Hepatocyte (in vitro differentiated cells): ENCODE measurements at regions not wholly inside any gene's neighbourhood (a gene's known extent, or its start where the extent isn't known, plus 50 kb on each side); places are given as distances from the start of the nearest gene placed in this dataset.

Source experiments
- DNase-seq: peaks from one replicate; pipeline ENCODE4 v3.0.0-alpha.2; 2016; ENCODE audit warnings: low spot score
- H2AFZ ChIP-seq: fragments of 200-600 bp; sonication (generic); 2 replicates; pipeline ENCODE4 v1.6.0; 2016; ENCODE audit warnings: antibody characterized with exemption, mild to moderate bottlenecking
- H3K27ac ChIP-seq: fragments of 200-600 bp; sonication (generic); 2 replicates; pipeline ENCODE4 v1.5.1; 2016; ENCODE audit warnings: mild to moderate bottlenecking
- H3K27me3 ChIP-seq: fragments of 200-600 bp; sonication (generic); 2 replicates; pipeline ENCODE4 v1.6.1; 2016
- H3K36me3 ChIP-seq: fragments of 200-600 bp; sonication (generic); replicated peaks from 2 replicates; pipeline ENCODE4 v1.5.1; 2016; ENCODE audit warnings: low read depth; ENCODE audit not compliant: insufficient read depth
- H3K4me1 ChIP-seq: fragments of 200-600 bp; sonication (generic); 2 replicates; pipeline ENCODE4 v1.5.1; 2016; ENCODE audit warnings: mild to moderate bottlenecking, moderate library complexity; ENCODE audit not compliant: insufficient read depth
- H3K4me2 ChIP-seq: fragments of 200-600 bp; sonication (generic); 2 replicates; pipeline ENCODE4 v1.6.0; 2016
- H3K4me3 ChIP-seq: fragments of 200-600 bp; sonication (generic); 2 replicates; pipeline ENCODE4 v1.5.1; 2016; ENCODE audit warnings: mild to moderate bottlenecking
- H3K79me2 ChIP-seq: fragments of 200-600 bp; sonication (generic); 2 replicates; pipeline ENCODE4 v1.6.0; 2017; ENCODE audit warnings: mild to moderate bottlenecking
- H3K9me2 ChIP-seq: fragments of 200-600 bp; sonication (generic); replicated peaks from 2 replicates; pipeline ENCODE4 v1.6.0; 2017; ENCODE audit warnings: mild to moderate bottlenecking; ENCODE audit not compliant: insufficient read depth
- H3K9me3 ChIP-seq: fragments of 200-600 bp; sonication (generic); 2 replicates; pipeline ENCODE4 v1.5.1; 2016; ENCODE audit warnings: low read depth, mild to moderate bottlenecking
- H4K20me1 ChIP-seq: fragments of 200-600 bp; sonication (generic); 2 replicates; pipeline ENCODE4 v1.6.0; 2016; ENCODE audit warnings: mild to moderate bottlenecking; ENCODE audit not compliant: insufficient read depth, poor library complexity, severe bottlenecking
- CTCF ChIP-seq: fragments of 200-600 bp; sonication (generic); IDR thresholded peaks from 2 replicates; pipeline ENCODE4 v1.5.1; 2016; ENCODE audit warnings: antibody characterized with exemption, mild to moderate bottlenecking; ENCODE audit not compliant: poor library complexity
- EZH2 ChIP-seq: fragments of 200-600 bp; sonication (generic); IDR thresholded peaks from 2 replicates; pipeline ENCODE4 v1.6.1; 2016; ENCODE audit warnings: antibody characterized with exemption, mild to moderate bottlenecking, borderline replicate concordance
- EZH2phosphoT487 ChIP-seq: fragments of 200-600 bp; sonication (generic); IDR thresholded peaks from one replicate; pipeline ENCODE4 v1.6.1; 2018; ENCODE audit warnings: antibody characterized with exemption, mild to moderate bottlenecking, low read depth, moderate library complexity; ENCODE audit not compliant: unreplicated experiment, severe bottlenecking
- WGBS: methylation state at CpG from one replicate; pipeline ENCODE4 v1.1.6; 2016; ENCODE audit warnings: low lambda C conversion rate; ENCODE audit errors: missing lambda C conversion rate; 5-methylcytosine and 5-hydroxymethylcytosine counted together

DNA sequence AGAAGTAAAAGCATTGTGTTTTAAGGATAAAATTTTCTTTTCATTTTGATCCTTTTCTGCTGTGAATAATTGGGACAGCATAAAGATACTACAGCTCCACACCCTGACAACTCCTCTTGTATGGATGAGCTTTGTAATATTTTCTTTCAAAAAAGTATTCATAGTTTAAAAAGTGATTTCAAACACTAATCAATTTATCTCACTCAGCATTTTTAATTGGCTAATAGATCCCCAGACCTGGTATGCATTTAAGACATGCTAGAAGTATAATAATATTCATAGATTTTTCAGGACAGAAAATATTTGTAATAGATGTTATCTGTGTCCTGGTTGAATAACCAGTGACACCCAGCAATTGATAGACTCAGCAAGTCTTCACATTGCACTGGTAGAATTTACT is 510.7 kb downstream of the RIT2 start:
- Histone ChIP-seq H3K79me2 (no peaks in the 10 kb centered on the region), H3K36me3 (no peaks in the 10 kb centered on the region)

DNA sequence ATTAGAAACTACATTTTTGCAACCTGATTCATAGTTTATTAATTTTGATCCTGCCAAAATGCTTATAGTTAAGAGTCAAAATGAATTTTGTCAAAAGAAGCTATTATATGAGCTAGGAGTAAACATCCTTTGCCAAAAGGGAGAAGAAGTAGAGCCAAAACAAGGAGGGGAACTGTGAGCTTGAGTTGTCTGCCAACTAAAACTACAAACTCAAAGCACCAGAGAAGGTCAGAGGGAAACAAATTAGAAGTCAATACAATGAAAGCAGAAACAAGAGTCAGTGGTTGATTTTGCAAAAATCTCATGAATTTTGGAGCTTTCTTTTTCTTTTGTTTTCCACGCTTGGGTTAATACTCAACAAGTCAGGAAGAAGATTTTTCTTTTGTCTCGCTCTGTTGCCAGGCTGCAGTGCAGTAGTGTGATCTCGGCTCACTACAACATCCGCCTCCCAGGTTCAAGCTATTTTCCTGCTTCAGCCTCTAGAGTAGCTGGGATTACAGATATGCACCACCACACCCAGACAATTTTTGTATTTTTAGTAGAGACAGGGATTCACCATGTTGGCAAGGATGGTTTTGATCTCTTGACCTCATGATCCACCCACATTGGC is 508.5 kb downstream of the RIT2 start:
- Histone ChIP-seq H3K27me3 (no peaks in the 10 kb centered on the region), H3K4me2 (no peak overlapping the region), H3K36me3 (no peaks in the 10 kb centered on the region), H3K27ac (no peak overlapping the region), H3K4me1 (no peaks in the 10 kb centered on the region), H3K79me2 (no peaks in the 10 kb centered on the region), H3K9me2 (no peaks in the 10 kb centered on the region), H4K20me1 (no peaks in the 10 kb centered on the region), H3K9me3 (no peaks in the 10 kb centered on the region), H3K4me3 (no peak overlapping the region), H2AFZ (no peak overlapping the region)
- DNase-seq, result no peak
- TF ChIP-seq EZH2 (no peak), CTCF (no peak), EZH2phosphoT487 (no peak)
- WGBS, result 95% methylated on average over 4 of the region's 4 CpGs

More for the DNA sequence above, 510.7 kb downstream of the RIT2 start:
- no peak overlapping the region for H2AFZ ChIP-seq
- H3K4me3 ChIP-seq, result no peak overlapping the region
- no peaks in the 10 kb centered on the region for H3K27me3 ChIP-seq
- H3K27ac ChIP-seq, result no peak overlapping the region
- DNase-seq, result no peak
- H3K4me2 ChIP-seq, result no peak overlapping the region
- no peaks in the 10 kb centered on the region for H3K9me3 ChIP-seq
- TF ChIP-seq CTCF, result no peak
- no peak for TF ChIP-seq EZH2phosphoT487
- TF ChIP-seq EZH2, result no peak
- no peaks in the 10 kb centered on the region for H3K4me1 ChIP-seq
- no peaks in the 10 kb centered on the region for H4K20me1 ChIP-seq
- no peaks in the 10 kb centered on the region for H3K9me2 ChIP-seq

- Histone ChIP-seq H3K9me3 (no peaks in the 10 kb centered on the region), H2AFZ (no peak overlapping the region), H3K9me2 (no peaks in the 10 kb centered on the region), H3K4me2 (no peak overlapping the region), H3K4me1 (no peaks in the 10 kb centered on the region), H3K27me3 (no peaks in the 10 kb centered on the region), H4K20me1 (no peaks in the 10 kb centered on the region), H3K79me2 (no peaks in the 10 kb centered on the region), H3K27ac (no peak overlapping the region), H3K36me3 (no peaks in the 10 kb centered on the region), H3K4me3 (no peak overlapping the region)
- 100% methylated on average over 1 of the region's 1 CpG for WGBS
- no peak for DNase-seq
- TF ChIP-seq EZH2, result no peak
- TF ChIP-seq CTCF, result no peak
- TF ChIP-seq EZH2phosphoT487, result no peak
Measured at GRCh38 chr18:42611134-42611533, 504.4 kb downstream of the RIT2 start.
